GM23248 (cell line): ENCODE measurements at regions not wholly inside any gene's neighbourhood (a gene's known extent, or its start where the extent isn't known, plus 50 kb on each side); places are given as distances from the start of the nearest gene placed in this dataset.

Experiments used
- DNase-seq: peaks from one replicate; pipeline ENCODE4 v3.0.0-alpha.2; 2015
- H2AFZ ChIP-seq: fragments of 200-600 bp; sonication (generic); 2 replicates; pipeline ENCODE4 v1.6.1; 2016; ENCODE audit warnings: antibody characterized with exemption
- H3F3A ChIP-seq: fragments of 200-600 bp; sonication (generic); 2 replicates; pipeline ENCODE4 v1.6.1; 2016; ENCODE audit warnings: mild to moderate bottlenecking, antibody characterized with exemption, mixed run types; ENCODE audit not compliant: insufficient read depth
- H3K27ac ChIP-seq: fragments of 200-600 bp; sonication (generic); 2 replicates; pipeline ENCODE4 v1.5.1; 2016; ENCODE audit warnings: mild to moderate bottlenecking
- H3K27me3 ChIP-seq: fragments of 200-600 bp; sonication (generic); replicated peaks from 2 replicates; pipeline ENCODE4 v1.6.1; 2016; ENCODE audit warnings: mild to moderate bottlenecking; ENCODE audit not compliant: insufficient read depth
- H3K36me3 ChIP-seq: fragments of 200-600 bp; sonication (generic); 2 replicates; pipeline ENCODE4 v1.6.1; 2016; ENCODE audit warnings: low read depth, mild to moderate bottlenecking
- H3K4me1 ChIP-seq: fragments of 200-600 bp; sonication (generic); 2 replicates; pipeline ENCODE4 v1.6.1; 2016; ENCODE audit warnings: mild to moderate bottlenecking; ENCODE audit not compliant: insufficient read depth
- H3K4me2 ChIP-seq: fragments of 200-600 bp; sonication (generic); one replicate; pipeline ENCODE4 v1.6.1; 2016; ENCODE audit warnings: mild to moderate bottlenecking; ENCODE audit not compliant: unreplicated experiment
- H3K4me3 ChIP-seq: fragments of 200-600 bp; sonication (generic); 2 replicates; pipeline ENCODE4 v1.5.1; 2016; ENCODE audit warnings: mild to moderate bottlenecking
- H3K79me2 ChIP-seq: fragments of 200-600 bp; sonication (generic); 2 replicates; pipeline ENCODE4 v1.6.1; 2016; ENCODE audit warnings: mild to moderate bottlenecking; ENCODE audit not compliant: insufficient read depth
- H3K9ac ChIP-seq: fragments of 200-600 bp; sonication (generic); 2 replicates; pipeline ENCODE4 v1.6.1; 2016; ENCODE audit warnings: mild to moderate bottlenecking
- H3K9me2 ChIP-seq: fragments of 200-600 bp; sonication (generic); 2 replicates; pipeline ENCODE4 v1.6.1; 2016; ENCODE audit warnings: mixed run types, mild to moderate bottlenecking, moderate library complexity; ENCODE audit not compliant: insufficient read depth
- H3K9me3 ChIP-seq: fragments of 200-600 bp; sonication (generic); one replicate; pipeline ENCODE4 v1.6.1; 2017; ENCODE audit warnings: low read depth
- H4K20me1 ChIP-seq: fragments of 200-600 bp; sonication (generic); 2 replicates; pipeline ENCODE4 v1.6.0; 2016; ENCODE audit not compliant: insufficient read depth
- EZH2 ChIP-seq: fragments of 200-600 bp; sonication (generic); IDR thresholded peaks from 2 replicates; pipeline ENCODE4 v1.6.1; 2018; ENCODE audit warnings: antibody characterized with exemption, mild to moderate bottlenecking; ENCODE audit not compliant: insufficient read depth, poor library complexity, severe bottlenecking
- EZH2phosphoT487 ChIP-seq: fragments of 200-600 bp; sonication (generic); IDR thresholded peaks from 2 replicates; pipeline ENCODE4 v1.6.1; 2018; ENCODE audit warnings: antibody characterized with exemption, moderate library complexity, mild to moderate bottlenecking, low read depth; ENCODE audit not compliant: insufficient read depth
- WGBS, 2 experiments: methylation state at CpG; one replicate each; pipeline ENCODE4 v1.1.6; 2015 to 2017; ENCODE audit warnings: low lambda C conversion rate in 2 of 2, low coverage in 1 of 2; ENCODE audit errors: missing lambda C conversion rate in 2 of 2; 5-methylcytosine and 5-hydroxymethylcytosine counted together
- in situ Hi-C: fragments of 300-500 bp; cut with MboI; formaldehyde crosslinking; loops from 2 replicates; pipeline ENCODE4 v1.15.0; 2020

GRCh38 chr2:235301202-235302076, 192.4 kb upstream of the AGAP1 start:
- Histone ChIP-seq H3K27ac (no peak overlapping the region), H2AFZ (no peak overlapping the region), H3K9ac (no peak overlapping the region), H3K27me3 (no peaks in the 10 kb centered on the region), H4K20me1 (no peaks in the 10 kb centered on the region), H3F3A (no peaks in the 10 kb centered on the region), H3K79me2 (no peaks in the 10 kb centered on the region), H3K36me3 (no peaks in the 10 kb centered on the region), H3K4me2 (no peak overlapping the region), H3K4me1 (no peaks in the 10 kb centered on the region), H3K9me3 (no peaks in the 10 kb centered on the region), H3K4me3 (no peak overlapping the region), H3K9me2 (no peaks in the 10 kb centered on the region)
- TF ChIP-seq EZH2phosphoT487: no peak
- TF ChIP-seq EZH2: no peak
- no peak for DNase-seq
- WGBS, 2 experiments: 70 to 89% methylated on average over 6 to 7 of the region's 7 CpGs
- in situ Hi-C loops: no loop called here

DNA sequence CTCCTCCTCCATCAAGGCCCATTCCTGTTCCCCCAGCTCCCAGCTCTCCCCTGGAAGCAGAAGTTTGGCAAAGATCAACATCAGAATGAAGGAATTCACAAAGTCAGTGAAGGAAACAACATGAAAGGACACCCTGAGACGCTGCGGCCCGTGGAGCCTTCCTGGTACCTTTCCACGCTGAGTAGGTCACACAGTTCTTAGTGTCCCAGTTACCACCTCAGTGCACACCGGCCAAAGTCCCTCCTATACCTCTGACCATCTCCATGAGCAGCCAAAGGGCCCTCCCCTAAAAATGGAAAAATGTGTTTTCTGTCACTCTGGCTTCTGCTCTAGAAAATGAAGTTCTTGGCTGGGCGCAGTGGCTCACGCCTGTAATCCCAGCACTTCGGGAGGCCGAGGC, 191.6 kb upstream of the AGAP1 start:
- Histone ChIP-seq H3K27me3 (no peaks in the 10 kb centered on the region), H3K79me2 (no peaks in the 10 kb centered on the region), H3K9ac (no peak overlapping the region), H3K27ac (no peak overlapping the region), H3K4me2 (no peak overlapping the region), H3K9me3 (no peaks in the 10 kb centered on the region), H3K4me1 (no peaks in the 10 kb centered on the region), H3F3A (no peaks in the 10 kb centered on the region), H2AFZ (no peak overlapping the region), H4K20me1 (no peaks in the 10 kb centered on the region), H3K9me2 (no peaks in the 10 kb centered on the region), H3K36me3 (no peaks in the 10 kb centered on the region), H3K4me3 (no peak overlapping the region)
- no peak for DNase-seq
- 90 to 93% methylated on average over 9 of the region's 9 CpGs for WGBS, 2 experiments
- no peak for TF ChIP-seq EZH2
- TF ChIP-seq EZH2phosphoT487: no peak
- in situ Hi-C loops: no loop called here

DNA sequence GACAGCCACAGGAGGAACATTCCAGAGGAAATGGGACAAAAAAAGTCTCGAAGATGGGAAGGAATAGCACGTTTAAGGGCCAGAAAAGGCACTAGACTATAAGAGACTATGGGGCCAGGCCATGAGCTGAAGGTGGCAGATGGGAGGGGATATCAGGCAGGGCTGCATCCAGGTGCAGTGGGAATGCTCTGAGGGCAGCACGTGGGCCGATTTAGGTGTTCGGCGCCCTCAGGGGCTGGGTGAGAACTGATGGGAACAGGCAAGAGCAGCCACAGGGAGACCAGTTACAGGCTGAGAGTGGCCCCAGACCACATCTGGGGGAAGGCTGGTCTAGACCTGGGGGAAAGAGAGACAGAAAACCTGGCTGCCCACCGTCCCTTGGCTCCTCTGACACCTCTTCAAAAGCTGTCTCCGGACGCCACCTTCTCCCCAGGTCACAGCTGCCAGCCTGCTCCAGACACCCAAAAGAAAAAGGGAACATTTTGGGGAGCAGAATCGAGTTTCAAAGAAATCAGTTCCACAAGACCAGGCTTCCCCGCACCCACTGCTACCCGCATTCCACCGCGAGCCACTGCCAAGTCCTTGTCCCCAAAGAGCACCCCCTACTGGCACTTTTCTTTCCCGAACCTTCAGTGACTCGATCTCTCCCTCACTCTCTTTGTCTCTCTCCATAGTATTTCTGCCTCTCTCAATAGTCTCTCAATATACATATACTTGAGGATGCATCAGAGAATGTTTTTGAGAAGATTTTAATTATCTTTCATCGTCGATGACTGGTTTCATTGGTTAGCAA, 190.1 kb upstream of the AGAP1 start:
- H3K36me3 ChIP-seq: no peaks in the 10 kb centered on the region
- DNase-seq: no peak
- no peaks in the 10 kb centered on the region for H3K79me2 ChIP-seq
- H3K9ac ChIP-seq: no peak overlapping the region
- H3F3A ChIP-seq: no peaks in the 10 kb centered on the region
- H3K4me3 ChIP-seq: no peak overlapping the region
- no peaks in the 10 kb centered on the region for H3K4me1 ChIP-seq
- H3K27me3 ChIP-seq: no peaks in the 10 kb centered on the region
- TF ChIP-seq EZH2: no peak
- TF ChIP-seq EZH2phosphoT487: no peak
- in situ Hi-C loops: no loop called here
- no peak overlapping the region for H3K27ac ChIP-seq
- no peak overlapping the region for H2AFZ ChIP-seq
- no peaks in the 10 kb centered on the region for H4K20me1 ChIP-seq
- WGBS, 2 experiments: 58 to 59% methylated on average over 18 of the region's 18 CpGs
- no peaks in the 10 kb centered on the region for H3K9me2 ChIP-seq
- H3K4me2 ChIP-seq: no peak overlapping the region
- H3K9me3 ChIP-seq: no peaks in the 10 kb centered on the region

DNA sequence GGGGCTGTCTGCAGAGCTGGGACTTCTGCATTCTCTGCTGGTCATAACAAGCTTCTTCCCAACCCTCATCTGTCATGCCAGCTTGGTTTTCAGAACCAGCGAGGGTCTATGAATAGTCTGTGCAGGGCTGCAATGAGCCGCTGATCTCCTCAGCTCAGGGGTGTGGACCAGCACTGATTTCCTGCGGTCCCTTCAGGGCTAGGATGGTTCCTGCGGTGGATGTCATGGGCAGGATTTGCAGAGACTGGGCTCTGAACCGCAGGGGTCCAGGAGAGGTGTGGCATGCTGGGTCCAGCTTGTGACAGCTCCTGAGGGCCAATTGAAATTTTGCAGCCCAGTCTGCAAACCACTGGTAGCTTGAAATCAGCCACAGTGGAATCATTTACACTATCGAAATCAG, 188.2 kb upstream of the AGAP1 start:
- Histone ChIP-seq H3K4me1 (no peaks in the 10 kb centered on the region), H3K27me3 (no peaks in the 10 kb centered on the region), H3K9me2 (no peaks in the 10 kb centered on the region), H3K9me3 (no peaks in the 10 kb centered on the region), H3K27ac (no peak overlapping the region), H3K4me3 (no peak overlapping the region), H4K20me1 (no peaks in the 10 kb centered on the region), H3K4me2 (no peak overlapping the region), H2AFZ (no peak overlapping the region), H3K79me2 (no peaks in the 10 kb centered on the region), H3F3A (no peaks in the 10 kb centered on the region), H3K9ac (no peak overlapping the region), H3K36me3 (no peaks in the 10 kb centered on the region)
- WGBS, 2 experiments: 79 to 86% methylated on average over 6 of the region's 6 CpGs
- DNase-seq: no peak
- TF ChIP-seq EZH2phosphoT487 (no peak), EZH2 (no peak)
- in situ Hi-C loops: no loop called here
